Neural progenitor cell (in vitro differentiated cells): ENCODE measurements at regions not wholly inside any gene's neighbourhood (a gene's known extent, or its start where the extent isn't known, plus 50 kb on each side); places are given as distances from the start of the nearest gene placed in this dataset.

Experiments
- DNase-seq: peaks from one replicate; pipeline ENCODE4 v3.0.0-alpha.2; 2016; ENCODE audit warnings: low spot score
- H2AFZ ChIP-seq: fragments of 200-600 bp; sonication (generic); replicated peaks from 2 replicates; pipeline ENCODE4 v1.6.1; 2016; ENCODE audit warnings: antibody characterized with exemption
- H3F3A ChIP-seq: fragments of 200-600 bp; sonication (generic); 2 replicates; pipeline ENCODE4 v1.6.1; 2016; ENCODE audit warnings: antibody characterized with exemption, low read depth
- H3K27ac ChIP-seq: fragments of 200-600 bp; sonication (generic); 2 replicates; pipeline ENCODE4 v1.5.1; 2016; ENCODE audit warnings: mild to moderate bottlenecking
- H3K27me3 ChIP-seq: fragments of 200-600 bp; sonication (generic); 2 replicates; pipeline ENCODE4 v1.6.1; 2016; ENCODE audit warnings: mild to moderate bottlenecking, moderate library complexity
- H3K36me3 ChIP-seq: fragments of 200-600 bp; sonication (generic); 2 replicates; pipeline ENCODE4 v1.5.1; 2016
- H3K4me1 ChIP-seq: fragments of 200-600 bp; sonication (generic); 2 replicates; pipeline ENCODE4 v1.6.1; 2016; ENCODE audit warnings: mixed run types
- H3K4me2 ChIP-seq: fragments of 200-600 bp; sonication (generic); 2 replicates; pipeline ENCODE4 v1.6.1; 2016
- H3K4me3 ChIP-seq: fragments of 200-600 bp; sonication (generic); 2 replicates; pipeline ENCODE4 v1.5.1; 2016
- H3K79me2 ChIP-seq: fragments of 200-600 bp; sonication (generic); 2 replicates; pipeline ENCODE4 v1.6.1; 2016; ENCODE audit warnings: low read depth
- H3K9ac ChIP-seq: fragments of 200-600 bp; sonication (generic); 2 replicates; pipeline ENCODE4 v1.6.1; 2016
- H3K9me3 ChIP-seq: fragments of 200-600 bp; sonication (generic); 2 replicates; pipeline ENCODE4 v1.5.1; 2016; ENCODE audit warnings: low read depth
- H4K20me1 ChIP-seq: fragments of 200-600 bp; sonication (generic); 2 replicates; pipeline ENCODE4 v1.6.1; 2016; ENCODE audit warnings: low read depth
- H3K27ac Mint-ChIP-seq: 3 replicates; pipeline ENCODE4 v1.8.0; 2021; ENCODE audit warnings: mixed read lengths
- H3K27me3 Mint-ChIP-seq: 2 replicates; pipeline ENCODE4 v1.8.0; 2022; ENCODE audit warnings: low read depth, mild to moderate bottlenecking, inconsistent platforms, moderate library complexity, mixed read lengths; ENCODE audit not compliant: insufficient read depth
- H3K36me3 Mint-ChIP-seq: 3 replicates; pipeline ENCODE4 v1.8.0; 2021; ENCODE audit warnings: mixed read lengths
- H3K4me1 Mint-ChIP-seq: 3 replicates; pipeline ENCODE4 v1.8.0; 2021; ENCODE audit warnings: mixed read lengths
- H3K4me3 Mint-ChIP-seq: 3 replicates; pipeline ENCODE4 v1.8.0; 2021; ENCODE audit warnings: mild to moderate bottlenecking, moderate library complexity, mixed read lengths
- H3K9me3 Mint-ChIP-seq: 3 replicates; pipeline ENCODE4 v1.8.0; 2020; ENCODE audit warnings: mixed read lengths
- CTCF ChIP-seq: fragments of 200-600 bp; sonication (generic); IDR thresholded peaks from 2 replicates; pipeline ENCODE4 v1.5.1; 2017; ENCODE audit warnings: antibody characterized with exemption, mild to moderate bottlenecking
- EZH2 ChIP-seq: fragments of 200-600 bp; sonication (generic); IDR thresholded peaks from 2 replicates; pipeline ENCODE4 v1.6.1; 2017; ENCODE audit warnings: antibody characterized with exemption, mild to moderate bottlenecking, moderate library complexity
- EZH2phosphoT487 ChIP-seq: fragments of 200-600 bp; sonication (generic); IDR thresholded peaks from 2 replicates; pipeline ENCODE4 v1.6.1; 2017; ENCODE audit warnings: antibody characterized with exemption

- no peaks in the 10 kb centered on the region for H3K4me1 Mint-ChIP-seq
- Histone ChIP-seq H3K36me3 (no peaks in the 10 kb centered on the region), H3K4me1 (no peaks in the 10 kb centered on the region), H4K20me1 (no peaks in the 10 kb centered on the region), H3K79me2 (no peaks in the 10 kb centered on the region), H3K9ac (no peak overlapping the region), H3K27me3 (no peaks in the 10 kb centered on the region), H3K9me3 (no peaks in the 10 kb centered on the region), H3F3A (no peaks in the 10 kb centered on the region), H3K4me3 (no peak overlapping the region), H3K4me2 (no peak overlapping the region), H3K27ac (no peak overlapping the region), H2AFZ (no peak overlapping the region)
- no peak overlapping the region for H3K27ac Mint-ChIP-seq
- no peaks in the 10 kb centered on the region for H3K9me3 Mint-ChIP-seq
- H3K36me3 Mint-ChIP-seq, result no peaks in the 10 kb centered on the region
- peaks cover 3% of the 10 kb centered on the region for H3K27me3 Mint-ChIP-seq
- no peak overlapping the region for H3K4me3 Mint-ChIP-seq
- no peak for DNase-seq
- TF ChIP-seq EZH2 (no peak), CTCF (no peak), EZH2phosphoT487 (no peak)
Observed at GRCh38 chr9:115264313-115264712, 146.4 kb upstream of the TNC start.

DNA sequence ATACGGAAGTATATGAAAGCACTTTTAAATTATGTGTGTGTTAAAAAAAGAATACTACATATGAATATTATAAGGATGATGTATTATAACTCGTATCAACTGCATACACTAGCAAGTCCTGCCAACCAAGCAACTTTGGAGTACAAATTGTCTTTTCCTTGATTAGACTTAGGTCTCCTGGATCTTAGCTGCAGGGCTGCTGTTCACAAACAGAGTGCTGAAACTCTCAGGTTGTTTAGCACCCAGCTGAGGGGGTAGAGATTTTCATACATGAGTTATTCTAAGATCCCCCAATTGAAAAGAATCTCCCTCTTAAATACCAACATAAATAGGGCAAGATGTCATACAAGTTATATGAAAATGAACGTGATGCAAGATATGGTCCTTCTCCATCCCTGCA lies 149.8 kb upstream of the TNC start:
- no peaks in the 10 kb centered on the region for H4K20me1 ChIP-seq
- no peak overlapping the region for H3K4me3 ChIP-seq
- H2AFZ ChIP-seq, result no peak overlapping the region
- H3K9me3 ChIP-seq, result no peaks in the 10 kb centered on the region
- Mint-ChIP-seq H3K4me3 (no peak overlapping the region), H3K27ac (no peak overlapping the region), H3K4me1 (no peaks in the 10 kb centered on the region), H3K9me3 (no peaks in the 10 kb centered on the region), H3K27me3 (peaks cover 3% of the 10 kb centered on the region), H3K36me3 (no peaks in the 10 kb centered on the region)
- no peak for TF ChIP-seq EZH2
- no peak overlapping the region for H3K27ac ChIP-seq
- H3K4me1 ChIP-seq, result no peaks in the 10 kb centered on the region
- no peak overlapping the region for H3K4me2 ChIP-seq
- H3K9ac ChIP-seq, result no peak overlapping the region
- no peaks in the 10 kb centered on the region for H3F3A ChIP-seq
- H3K36me3 ChIP-seq, result no peaks in the 10 kb centered on the region
- no peaks in the 10 kb centered on the region for H3K27me3 ChIP-seq
- peak; percentile 31 for DNase-seq
- no peaks in the 10 kb centered on the region for H3K79me2 ChIP-seq

- no peak overlapping the region for H3K4me3 ChIP-seq
- H3K4me3 Mint-ChIP-seq, result no peak overlapping the region
- H3K9ac ChIP-seq, result no peak overlapping the region
Observed at GRCh38 chr9:115275753-115276152, 157.8 kb upstream of the TNC start.

GRCh38 chr9:115276621-115277020 lies 158.7 kb upstream of the TNC start:
- H3K27me3 Mint-ChIP-seq, result no peaks in the 10 kb centered on the region
- H3K36me3 ChIP-seq, result no peaks in the 10 kb centered on the region
- no peak overlapping the region for H3K9ac ChIP-seq
- TF ChIP-seq EZH2, result no peak
- TF ChIP-seq EZH2phosphoT487, result no peak
- no peak for TF ChIP-seq CTCF
- H3K4me3 ChIP-seq, result no peak overlapping the region
- H3K36me3 Mint-ChIP-seq, result no peaks in the 10 kb centered on the region
- peaks cover 3% of the 10 kb centered on the region for H3K4me1 Mint-ChIP-seq
- no peaks in the 10 kb centered on the region for H4K20me1 ChIP-seq
- H3K4me2 ChIP-seq, result no peak overlapping the region
- peaks cover 30% of the 10 kb centered on the region for H3K4me1 ChIP-seq
- H3K27ac Mint-ChIP-seq, result no peak overlapping the region
- no peak overlapping the region for H3K4me3 Mint-ChIP-seq
- H2AFZ ChIP-seq, result no peak overlapping the region
- H3K9me3 Mint-ChIP-seq, result no peaks in the 10 kb centered on the region
- H3K27ac ChIP-seq, result no peak overlapping the region
- peaks cover 21% of the 10 kb centered on the region for H3F3A ChIP-seq
- DNase-seq, result no peak
- H3K79me2 ChIP-seq, result no peaks in the 10 kb centered on the region
- H3K27me3 ChIP-seq, result no peaks in the 10 kb centered on the region
- H3K9me3 ChIP-seq, result no peaks in the 10 kb centered on the region

More at GRCh38 chr9:115275753-115276152, 157.8 kb upstream of the TNC start:
- Mint-ChIP-seq H3K9me3 (no peaks in the 10 kb centered on the region), H3K27ac (no peak overlapping the region), H3K27me3 (no peaks in the 10 kb centered on the region), H3K36me3 (no peaks in the 10 kb centered on the region), H3K4me1 (peaks cover 3% of the 10 kb centered on the region)
- Histone ChIP-seq H3K27ac (no peak overlapping the region), H3K27me3 (no peaks in the 10 kb centered on the region), H2AFZ (no peak overlapping the region), H3K4me1 (peaks cover 25% of the 10 kb centered on the region), H3F3A (peaks cover 21% of the 10 kb centered on the region), H4K20me1 (no peaks in the 10 kb centered on the region), H3K9me3 (no peaks in the 10 kb centered on the region), H3K4me2 (no peak overlapping the region), H3K36me3 (no peaks in the 10 kb centered on the region), H3K79me2 (no peaks in the 10 kb centered on the region)
- no peak for DNase-seq
- TF ChIP-seq CTCF (no peak), EZH2 (no peak), EZH2phosphoT487 (no peak)
